Astrocyte (in vitro differentiated cells and primary cell): ENCODE measurements at regions not wholly inside any gene's neighbourhood (a gene's known extent, or its start where the extent isn't known, plus 50 kb on each side); places are given as distances from the start of the nearest gene placed in this dataset.

Source experiments
- EZH2 ChIP-seq: IDR thresholded peaks from 2 replicates; pipeline ENCODE4 v1.6.1; 2012; ENCODE audit warnings: mild to moderate bottlenecking, low read length, inconsistent platforms; ENCODE audit not compliant: insufficient read depth
- TF ChIP-seq, protein P1 (sequence below): IDR thresholded peaks from 2 replicates; pipeline ENCODE4 v1.5.1; 2011; ENCODE audit warnings: low read depth, mild to moderate bottlenecking, inconsistent platforms, low read length, moderate library complexity; ENCODE audit not compliant: insufficient read depth

- TF ChIP-seq, protein P1, sequence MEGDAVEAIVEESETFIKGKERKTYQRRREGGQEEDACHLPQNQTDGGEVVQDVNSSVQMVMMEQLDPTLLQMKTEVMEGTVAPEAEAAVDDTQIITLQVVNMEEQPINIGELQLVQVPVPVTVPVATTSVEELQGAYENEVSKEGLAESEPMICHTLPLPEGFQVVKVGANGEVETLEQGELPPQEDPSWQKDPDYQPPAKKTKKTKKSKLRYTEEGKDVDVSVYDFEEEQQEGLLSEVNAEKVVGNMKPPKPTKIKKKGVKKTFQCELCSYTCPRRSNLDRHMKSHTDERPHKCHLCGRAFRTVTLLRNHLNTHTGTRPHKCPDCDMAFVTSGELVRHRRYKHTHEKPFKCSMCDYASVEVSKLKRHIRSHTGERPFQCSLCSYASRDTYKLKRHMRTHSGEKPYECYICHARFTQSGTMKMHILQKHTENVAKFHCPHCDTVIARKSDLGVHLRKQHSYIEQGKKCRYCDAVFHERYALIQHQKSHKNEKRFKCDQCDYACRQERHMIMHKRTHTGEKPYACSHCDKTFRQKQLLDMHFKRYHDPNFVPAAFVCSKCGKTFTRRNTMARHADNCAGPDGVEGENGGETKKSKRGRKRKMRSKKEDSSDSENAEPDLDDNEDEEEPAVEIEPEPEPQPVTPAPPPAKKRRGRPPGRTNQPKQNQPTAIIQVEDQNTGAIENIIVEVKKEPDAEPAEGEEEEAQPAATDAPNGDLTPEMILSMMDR = no peak
- no peak for TF ChIP-seq EZH2
Measured at GRCh38 chr12:33322519-33322918, 117.1 kb downstream of the SYT10 start.
